Loucy (cell line): ENCODE measurements at regions not wholly inside any gene's neighbourhood (a gene's known extent, or its start where the extent isn't known, plus 50 kb on each side); places are given as distances from the start of the nearest gene placed in this dataset.

ENCODE experiments used
- H2AFZ ChIP-seq: fragments of 200-600 bp; sonication (generic); 2 replicates; pipeline ENCODE4 v1.6.0; 2016; ENCODE audit warnings: antibody characterized with exemption, mild to moderate bottlenecking, low read length, moderate library complexity
- H3F3A ChIP-seq: fragments of 200-600 bp; 2 replicates; pipeline ENCODE4 v1.6.0; 2016; ENCODE audit warnings: antibody characterized with exemption, low read depth, mild to moderate bottlenecking
- H3K27me3 ChIP-seq: fragments of 200-600 bp; sonication (generic); 2 replicates; pipeline ENCODE4 v1.6.1; 2014; ENCODE audit warnings: low read length, mild to moderate bottlenecking; ENCODE audit not compliant: insufficient read depth, poor library complexity, severe bottlenecking
- H3K36me3 ChIP-seq: fragments of 200-600 bp; sonication (generic); 2 replicates; pipeline ENCODE4 v1.6.1; 2016; ENCODE audit warnings: low read length; ENCODE audit not compliant: insufficient read depth
- H3K4me1 ChIP-seq: fragments of 200-600 bp; sonication (generic); 2 replicates; pipeline ENCODE4 v1.5.1; 2014; ENCODE audit warnings: low read length, mild to moderate bottlenecking; ENCODE audit not compliant: insufficient read depth, poor library complexity, severe bottlenecking
- H3K4me2 ChIP-seq: fragments of 200-600 bp; sonication (generic); 2 replicates; pipeline ENCODE4 v1.6.0; 2014; ENCODE audit warnings: antibody characterized with exemption, low read length, low read depth, mild to moderate bottlenecking; ENCODE audit not compliant: poor library complexity, severe bottlenecking
- H3K4me3 ChIP-seq: fragments of 200-600 bp; sonication (generic); 2 replicates; pipeline ENCODE4 v1.5.1; 2014; ENCODE audit warnings: low read length, mild to moderate bottlenecking, mixed read lengths; ENCODE audit not compliant: poor library complexity, severe bottlenecking
- H3K79me2 ChIP-seq: fragments of 200-600 bp; sonication (generic); 2 replicates; pipeline ENCODE4 v1.6.1; 2014; ENCODE audit warnings: low read length; ENCODE audit not compliant: insufficient read depth
- H3K9ac ChIP-seq: fragments of 200-600 bp; sonication (generic); 2 replicates; pipeline ENCODE4 v1.6.0; 2014; ENCODE audit warnings: mild to moderate bottlenecking, low read depth, low read length, moderate library complexity; ENCODE audit not compliant: poor library complexity, severe bottlenecking
- H3K9me2 ChIP-seq: fragments of 200-600 bp; sonication (generic); replicated peaks from 2 replicates; pipeline ENCODE4 v1.6.1; 2016; ENCODE audit warnings: low read depth, low read length, mixed read lengths
- H3K9me3 ChIP-seq: fragments of 200-600 bp; sonication (generic); 2 replicates; pipeline ENCODE4 v1.6.1; 2014; ENCODE audit warnings: mild to moderate bottlenecking, antibody characterized with exemption, low read length, low read depth; ENCODE audit not compliant: insufficient read depth
- H4K20me1 ChIP-seq: fragments of 200-600 bp; sonication (generic); 2 replicates; pipeline ENCODE4 v1.6.0; 2014; ENCODE audit warnings: antibody characterized with exemption, low read length, mild to moderate bottlenecking; ENCODE audit not compliant: insufficient read depth, poor library complexity, severe bottlenecking
- CTCF ChIP-seq: fragments of 200-600 bp; sonication (generic); conservative IDR thresholded peaks from 2 replicates; pipeline ENCODE4 v1.5.1; 2014; ENCODE audit warnings: mild to moderate bottlenecking, antibody characterized with exemption, low read length
- EZH2phosphoT487 ChIP-seq: fragments of 200-600 bp; IDR thresholded peaks from 2 replicates; pipeline ENCODE4 v1.6.1; 2018; ENCODE audit warnings: antibody characterized with exemption, mild to moderate bottlenecking, moderate library complexity, borderline replicate concordance

DNA sequence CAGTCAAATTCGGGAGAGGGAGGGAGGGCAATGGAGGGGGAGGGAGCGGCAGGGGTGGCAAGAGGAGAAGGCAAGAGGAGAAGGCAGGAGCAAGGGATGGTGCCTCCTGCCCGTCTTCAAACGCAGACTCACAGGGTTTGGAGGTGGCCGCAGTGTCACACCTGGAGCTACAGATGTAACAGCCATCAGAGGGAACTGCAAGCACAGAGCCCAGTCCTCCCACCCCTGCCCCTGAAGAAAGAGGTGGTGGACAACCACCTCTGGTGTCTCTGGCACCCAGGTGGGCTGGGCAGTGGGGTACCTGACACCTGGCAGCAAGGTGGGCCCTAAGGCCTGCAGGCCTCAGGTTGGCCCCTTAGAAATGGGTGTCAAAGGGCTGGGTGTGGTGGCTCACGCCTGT is 67.0 kb upstream of the SDK1 start:
- H3K9me2 ChIP-seq = no peaks in the 10 kb centered on the region
- no peak overlapping the region for H2AFZ ChIP-seq
- no peaks in the 10 kb centered on the region for H3K4me1 ChIP-seq
- H4K20me1 ChIP-seq = no peaks in the 10 kb centered on the region
- no peaks in the 10 kb centered on the region for H3K9me3 ChIP-seq
- no peaks in the 10 kb centered on the region for H3F3A ChIP-seq
- no peaks in the 10 kb centered on the region for H3K27me3 ChIP-seq
- no peak overlapping the region for H3K4me2 ChIP-seq
- no peak overlapping the region for H3K4me3 ChIP-seq
- H3K9ac ChIP-seq = no peak overlapping the region
- no peaks in the 10 kb centered on the region for H3K79me2 ChIP-seq
- H3K36me3 ChIP-seq = no peaks in the 10 kb centered on the region
- TF ChIP-seq EZH2phosphoT487 (no peak), CTCF (no peak)

GRCh38 chr7:3234851-3235250 is 66.2 kb upstream of the SDK1 start:
- TF ChIP-seq CTCF (no peak), EZH2phosphoT487 (no peak)
- Histone ChIP-seq H3K36me3 (no peaks in the 10 kb centered on the region), H4K20me1 (no peaks in the 10 kb centered on the region), H3K4me2 (no peak overlapping the region), H3K27me3 (no peaks in the 10 kb centered on the region), H3K9me3 (no peaks in the 10 kb centered on the region), H3K4me3 (no peak overlapping the region), H3K9me2 (no peaks in the 10 kb centered on the region), H2AFZ (no peak overlapping the region), H3K79me2 (no peaks in the 10 kb centered on the region), H3K9ac (no peak overlapping the region), H3K4me1 (no peaks in the 10 kb centered on the region), H3F3A (no peaks in the 10 kb centered on the region)

GRCh38 chr7:3235322-3235721 is 65.7 kb upstream of the SDK1 start:
- H2AFZ ChIP-seq = no peak overlapping the region
- no peak overlapping the region for H3K4me3 ChIP-seq
- H3K9ac ChIP-seq = no peak overlapping the region
- no peaks in the 10 kb centered on the region for H3K9me2 ChIP-seq
- H3K4me1 ChIP-seq = no peaks in the 10 kb centered on the region
- no peaks in the 10 kb centered on the region for H4K20me1 ChIP-seq
- H3K27me3 ChIP-seq = no peaks in the 10 kb centered on the region
- H3K79me2 ChIP-seq = no peaks in the 10 kb centered on the region
- H3K36me3 ChIP-seq = no peaks in the 10 kb centered on the region
- TF ChIP-seq EZH2phosphoT487 (no peak), CTCF (no peak)
- no peaks in the 10 kb centered on the region for H3K9me3 ChIP-seq
- no peaks in the 10 kb centered on the region for H3F3A ChIP-seq
- H3K4me2 ChIP-seq = no peak overlapping the region
